ENCODE measurements at regions not wholly inside any gene's neighbourhood (a gene's known extent, or its start where the extent isn't known, plus 50 kb on each side); places are given as distances from the start of the nearest gene placed in this dataset.
"Not testable (repeated sequence)": the region's sequence is repeated elsewhere in the genome, so short reads cannot be mapped to it uniquely, and the experiment has no call there.

DNA sequence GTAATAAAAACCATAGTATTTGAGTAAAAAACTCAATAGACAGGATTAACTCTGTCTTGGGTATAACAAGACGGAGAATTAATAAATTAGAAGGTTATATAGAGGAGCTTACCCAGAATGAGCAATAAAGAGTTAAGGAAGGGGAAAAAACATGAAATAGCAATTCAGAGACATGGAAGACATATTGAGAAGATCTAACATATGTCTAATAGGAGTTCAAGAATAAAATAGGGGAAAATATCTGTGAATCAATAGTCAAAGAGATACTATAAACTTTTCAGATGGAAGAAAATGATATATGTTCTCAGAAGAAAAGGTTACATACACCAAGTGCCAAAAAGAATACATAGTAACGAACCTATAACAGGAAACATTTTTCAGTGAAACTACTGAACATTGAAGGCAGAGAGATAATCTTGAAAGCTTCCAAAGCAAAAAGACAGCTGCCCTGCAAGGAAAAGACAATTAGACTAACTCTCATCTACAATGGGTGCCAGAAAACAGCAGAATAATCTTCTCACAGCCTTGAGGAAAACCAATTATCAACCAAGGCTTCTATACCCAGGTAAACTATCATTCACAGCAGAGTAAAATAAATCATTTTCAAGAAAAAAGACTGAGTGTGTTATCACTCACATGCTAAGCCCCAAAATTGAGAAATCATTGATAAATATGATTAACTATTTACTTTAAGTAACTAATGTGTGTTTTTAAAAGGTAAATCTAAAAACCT lies 106.0 kb downstream of the ENC1 start:
- no peak for DNase-seq

DNA sequence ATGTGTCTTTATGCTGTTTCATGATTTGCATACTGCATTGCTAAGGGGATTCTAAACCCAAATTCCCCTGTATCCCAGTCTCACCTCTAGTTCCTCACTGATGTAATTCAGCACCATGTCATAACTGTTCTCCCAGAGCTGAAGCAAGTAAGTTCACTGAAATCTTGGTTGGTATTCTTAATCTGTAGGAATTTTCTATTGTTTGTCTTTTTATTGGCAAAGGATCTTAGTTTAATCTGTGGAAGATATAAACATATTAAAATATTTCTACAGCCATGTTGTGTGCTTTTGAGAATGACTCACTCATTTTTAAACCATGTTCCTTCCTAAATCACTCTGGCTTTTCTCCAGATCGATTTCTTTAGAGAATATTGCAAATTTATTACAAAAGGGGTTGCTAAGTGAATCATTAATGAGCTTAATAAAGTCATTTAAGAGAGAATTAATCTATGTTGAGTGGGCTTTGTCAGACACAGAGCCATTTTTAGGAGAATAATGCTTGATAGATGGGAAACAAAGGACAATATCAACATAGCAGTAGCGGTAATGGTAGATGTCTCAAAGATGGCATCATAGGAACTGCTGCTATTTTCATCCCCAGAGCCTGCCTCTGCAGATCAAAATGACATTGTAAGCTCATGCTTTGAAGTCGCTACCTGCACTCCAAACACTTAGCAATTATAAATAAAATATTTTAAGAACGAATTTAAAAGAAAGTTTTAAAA lies 110.0 kb downstream of the ENC1 start:
- no peak for DNase-seq

- DNase-seq = no peak
Measured at GRCh38 chr5:74529101-74529500, 111.4 kb downstream of the ENC1 start.

DNA sequence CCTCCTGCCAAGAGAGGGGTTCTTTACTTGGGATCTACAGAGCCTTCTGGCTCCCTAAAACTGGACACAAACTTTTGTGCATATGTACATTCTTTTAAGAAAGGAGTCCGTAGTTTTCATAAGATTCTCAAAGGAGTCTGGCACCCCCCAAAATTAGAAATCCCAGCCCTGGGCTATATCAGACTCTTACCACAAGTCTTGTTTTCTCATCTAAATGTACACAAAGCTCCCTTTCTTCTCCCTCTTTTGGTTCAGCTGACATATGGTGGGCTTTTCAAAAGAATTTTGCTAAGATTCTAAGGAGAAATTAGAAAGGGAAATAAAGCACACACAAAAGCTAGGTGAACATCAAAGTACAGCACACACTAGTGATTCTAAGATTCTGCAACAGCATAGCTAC lies 114.4 kb downstream of the ENC1 start:
- DNase-seq = no peak

DNA sequence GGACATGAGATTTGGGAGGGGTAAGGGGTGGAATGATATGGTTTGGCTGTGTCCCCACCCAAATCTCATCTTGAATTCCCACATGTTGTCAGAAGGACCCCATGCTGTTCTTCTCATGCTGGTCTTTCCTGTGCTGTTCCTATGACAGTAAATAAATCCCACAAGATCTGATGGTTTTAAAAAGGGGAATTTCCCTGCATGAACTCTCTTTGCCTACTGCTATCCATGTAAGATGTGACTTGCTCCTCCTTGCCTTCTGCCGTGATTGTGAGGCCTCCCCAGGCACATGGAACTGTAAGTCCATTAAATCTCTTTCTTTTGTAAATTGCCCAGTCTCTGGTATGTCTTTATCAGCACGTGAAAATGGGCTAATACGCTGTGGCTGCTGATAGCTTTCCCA lies 115.8 kb downstream of the ENC1 start:
- not testable (repeated sequence) for DNase-seq

- DNase-seq = not testable (repeated sequence)
Measured at GRCh38 chr5:74523698-74524097, 116.8 kb downstream of the ENC1 start.

DNA sequence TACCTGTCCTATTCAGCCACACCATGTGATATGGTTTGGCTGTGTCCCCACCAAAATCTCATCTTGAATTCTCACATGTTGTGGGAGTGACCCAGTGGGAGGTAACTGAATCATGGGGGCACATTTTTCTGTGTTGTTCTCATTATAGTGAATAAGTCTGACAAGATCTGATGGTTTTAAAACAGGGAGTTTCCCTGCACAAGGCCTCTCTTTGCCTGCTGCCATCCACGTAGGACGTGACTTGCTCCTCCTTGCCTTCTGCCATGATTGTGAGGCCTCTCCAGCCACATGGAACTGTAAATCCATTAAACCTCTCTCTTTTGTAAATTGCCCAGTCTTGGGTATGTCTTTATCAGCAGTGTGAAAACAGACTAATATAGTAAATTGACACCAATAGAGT lies 117.7 kb downstream of the ENC1 start:
- not testable (repeated sequence) for DNase-seq

GRCh38 chr5:74521401-74521800 lies 119.1 kb downstream of the ENC1 start:
- DNase-seq = no peak

DNA sequence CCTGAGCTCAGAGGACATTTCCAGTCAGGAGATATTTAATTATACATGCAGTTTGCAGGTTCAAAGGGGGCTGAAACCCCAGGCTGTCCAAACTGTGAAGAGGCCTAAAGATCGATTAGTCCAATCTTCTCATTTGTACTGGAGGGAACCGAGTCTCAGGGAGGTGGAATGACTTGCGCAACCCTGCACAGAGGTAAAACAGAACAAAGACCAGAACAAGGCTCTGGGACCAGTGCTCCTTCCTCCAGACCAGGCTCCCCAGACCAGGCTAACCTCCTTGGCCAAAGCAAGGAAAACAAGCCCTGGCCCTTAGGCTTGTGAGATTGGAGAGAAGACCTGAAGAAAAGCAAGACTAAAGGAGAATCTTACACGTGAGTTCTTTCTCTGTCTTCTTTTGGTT lies 120.8 kb downstream of the ENC1 start:
- DNase-seq = no peak

- DNase-seq = no peak
Measured at GRCh38 chr5:74519161-74519571, 121.4 kb downstream of the ENC1 start.

GRCh38 chr5:74517700-74518099 lies 122.8 kb downstream of the ENC1 start:
- DNase-seq = no peak

- DNase-seq = no peak
Measured at GRCh38 chr5:74516211-74516636, 124.3 kb downstream of the ENC1 start.

- no peak for DNase-seq
Measured at GRCh38 chr5:74514888-74515551, 125.5 kb downstream of the ENC1 start.

DNA sequence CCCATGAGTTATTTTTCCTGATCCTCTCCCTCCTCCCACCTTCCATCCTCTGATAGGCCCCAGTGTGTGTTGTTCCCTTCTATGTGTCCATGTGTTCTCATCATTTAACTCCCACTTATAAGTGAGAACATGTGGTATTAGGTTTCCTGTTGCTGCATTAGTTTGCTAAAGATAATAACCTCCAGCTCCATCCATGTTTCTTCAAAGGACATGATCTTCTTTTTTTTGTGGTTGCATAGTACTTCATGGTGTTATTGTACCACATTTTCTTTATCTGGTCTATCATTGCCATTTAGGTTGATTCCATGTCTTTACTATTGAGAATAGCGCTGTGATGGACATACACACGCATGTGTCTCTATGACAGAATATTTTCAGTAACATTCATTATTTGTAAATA lies 128.8 kb downstream of the ENC1 start:
- not testable (repeated sequence) for DNase-seq

DNA sequence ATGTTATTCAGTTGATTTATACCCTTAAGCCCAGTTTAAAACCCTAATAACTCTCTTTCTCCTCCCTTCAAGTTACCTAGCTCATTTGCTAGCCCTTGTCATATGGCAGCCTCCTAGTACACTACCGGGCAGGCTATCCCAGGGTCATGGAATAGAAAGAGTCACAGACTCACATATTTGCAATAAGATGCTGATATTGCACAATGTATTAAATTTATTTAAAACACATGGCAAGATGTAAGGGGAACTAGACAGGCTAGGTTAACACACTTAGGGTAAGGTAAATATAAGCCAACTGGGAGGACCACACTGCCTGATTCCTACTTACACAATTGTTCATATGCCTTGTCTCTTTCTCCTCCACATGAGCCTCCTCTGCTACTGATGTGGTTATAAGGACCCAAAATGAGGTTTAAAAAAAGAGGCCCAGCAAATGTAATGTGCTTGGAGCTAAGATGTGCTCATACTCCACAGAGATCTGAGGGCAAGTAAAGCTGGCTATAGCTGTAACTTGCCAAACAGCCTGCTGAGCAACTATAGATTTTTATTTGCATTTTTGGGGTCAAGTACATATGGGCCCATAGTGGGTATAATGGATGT lies 130.0 kb downstream of the ENC1 start:
- DNase-seq = no peak

DNA sequence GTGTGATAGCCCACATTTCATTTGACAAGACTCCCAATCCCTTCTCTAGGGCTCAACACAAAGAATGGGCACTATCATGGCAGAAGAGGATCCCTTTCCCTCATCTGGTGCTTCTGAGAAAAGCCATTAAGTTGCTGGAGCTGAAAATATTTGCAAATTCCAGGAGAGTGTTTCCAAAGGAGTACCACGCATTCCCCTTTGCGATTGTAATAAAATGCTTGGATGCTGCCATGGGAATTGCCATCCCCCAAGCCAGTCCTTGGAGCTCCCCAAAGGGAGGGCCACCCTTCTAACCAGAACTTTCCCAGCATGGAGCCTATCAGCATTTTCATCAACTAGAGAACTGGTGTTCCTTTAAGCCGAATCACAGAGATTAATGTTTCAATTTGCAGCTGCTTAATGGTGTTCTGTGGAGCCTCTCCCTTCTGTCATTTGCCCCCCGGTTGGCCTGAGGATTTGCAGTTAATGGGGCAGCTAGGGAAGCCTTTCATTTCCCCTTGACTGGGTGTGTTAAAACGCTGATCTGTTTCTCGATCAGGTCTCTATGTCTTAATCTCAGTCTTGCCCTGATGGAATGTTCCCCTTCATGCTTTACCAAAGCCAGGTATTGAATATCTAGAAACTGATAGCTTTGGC lies 133.0 kb downstream of the ENC1 start:
- DNase-seq = peak; percentile 28

DNA sequence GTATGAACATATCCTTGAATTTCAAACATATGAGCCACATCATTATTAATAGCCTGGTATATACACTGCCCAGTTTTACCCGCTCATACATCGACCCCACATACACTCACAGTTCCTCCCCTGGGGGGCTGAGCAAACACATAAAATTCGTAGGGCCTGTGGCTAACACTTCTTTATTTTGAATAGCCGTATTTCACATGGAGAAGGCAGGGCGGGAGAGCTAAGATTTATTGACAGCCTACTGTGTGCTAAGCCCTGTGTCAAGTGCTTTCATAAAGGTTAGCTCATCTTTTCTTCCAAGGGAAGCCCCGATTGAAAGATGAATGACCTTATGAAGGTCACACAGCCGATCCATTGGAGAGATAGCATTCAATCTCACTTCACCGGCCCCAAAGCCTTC lies 134.4 kb downstream of the ENC1 start:
- no peak for DNase-seq

- DNase-seq = no peak
Measured at GRCh38 chr5:74504463-74504862, 136.1 kb downstream of the ENC1 start.

DNA sequence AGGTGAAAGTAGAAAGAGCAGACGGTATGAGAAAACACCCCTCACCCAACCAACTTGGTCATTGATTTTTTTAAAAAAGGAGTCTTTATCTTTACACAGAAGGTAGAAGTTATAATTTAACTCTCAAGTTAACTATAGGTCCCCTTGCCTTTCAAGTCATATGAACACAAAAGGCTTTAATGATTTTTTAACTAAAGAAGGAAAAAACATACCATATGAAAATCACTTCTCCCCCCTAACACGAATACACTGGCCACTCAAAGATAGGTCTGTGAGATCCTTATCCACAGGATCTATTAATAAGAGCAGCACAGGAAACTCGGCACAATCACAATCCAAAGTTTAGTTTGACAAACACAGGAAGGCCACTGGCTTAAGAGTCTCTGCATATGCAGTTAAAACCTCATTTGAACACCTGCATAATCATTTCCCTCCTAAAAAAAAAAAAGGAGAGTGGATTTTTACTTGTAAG lies 138.0 kb downstream of the ENC1 start:
- no peak for DNase-seq

DNA sequence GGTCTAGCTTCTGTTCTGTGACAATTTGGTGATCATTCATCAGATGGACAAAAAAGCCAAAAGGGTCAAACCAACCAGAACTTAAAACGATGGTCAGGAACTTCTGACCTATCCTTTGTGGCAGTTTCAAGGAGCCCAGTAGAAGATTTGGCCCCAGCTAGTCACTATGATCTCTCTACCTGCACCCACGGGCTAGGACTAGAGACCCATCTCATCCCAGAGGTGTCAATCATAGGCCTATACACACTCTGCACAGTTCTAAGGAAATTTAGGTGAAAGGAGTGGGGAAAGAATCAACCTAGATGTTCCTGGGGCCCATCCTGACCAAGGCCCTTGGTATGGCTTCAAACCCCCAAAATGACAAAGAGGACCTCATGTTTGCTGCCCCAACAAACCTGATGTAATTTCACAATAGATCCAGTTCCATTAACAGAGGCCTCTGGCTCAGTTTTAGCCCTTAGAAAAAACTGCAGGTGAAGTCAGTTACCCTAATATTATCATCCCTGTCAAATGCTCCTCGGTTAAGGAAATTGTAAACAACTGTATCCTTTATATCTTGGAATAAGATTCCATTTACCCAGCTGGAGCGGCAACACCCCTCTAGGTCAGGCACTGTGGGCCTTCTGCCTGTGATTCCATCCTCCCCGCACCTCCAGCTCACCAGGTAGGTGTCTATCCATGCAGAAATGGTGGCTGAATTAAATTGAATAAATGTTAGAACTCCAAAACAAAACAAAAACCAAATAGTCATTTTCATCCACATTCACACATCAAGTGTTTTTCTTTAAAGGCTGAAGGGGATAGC lies 138.7 kb downstream of the ENC1 start:
- DNase-seq = no peak

DNA sequence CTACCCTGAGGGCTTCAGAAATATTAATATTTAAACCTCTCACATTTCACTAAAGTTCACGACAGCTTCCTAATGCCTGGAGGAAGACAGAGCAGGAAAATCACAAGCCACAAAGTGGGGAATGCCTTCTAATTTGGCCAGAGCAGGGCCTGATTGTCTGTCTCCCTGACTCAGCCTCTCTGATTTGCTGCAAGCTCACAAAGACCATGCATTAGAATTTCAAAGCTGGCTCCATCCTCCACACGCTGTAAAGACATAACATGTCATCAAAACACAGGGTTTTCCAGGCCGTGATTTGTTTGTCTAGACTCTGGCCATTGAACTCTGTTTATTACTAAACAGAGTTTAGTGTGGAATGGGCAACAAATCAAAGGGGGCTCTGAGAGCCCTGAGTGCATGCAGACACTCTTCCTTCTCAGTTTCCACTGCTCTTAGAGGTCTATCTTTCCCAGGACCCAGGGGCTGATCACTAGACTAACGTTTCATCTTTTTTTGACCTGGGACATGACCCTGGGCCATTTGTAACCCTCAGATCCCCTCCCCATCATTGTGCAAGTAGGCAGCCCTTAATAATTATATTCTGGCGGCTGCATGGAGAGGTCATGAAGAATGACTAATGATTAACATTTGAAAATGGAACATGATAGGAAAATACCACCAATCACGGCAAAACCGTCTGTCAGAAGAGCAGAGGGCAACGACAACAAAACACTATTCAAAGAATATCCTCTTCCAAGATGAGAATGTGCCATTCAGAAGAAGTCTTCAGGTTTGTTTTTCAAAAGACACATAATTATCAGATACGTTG lies 140.2 kb downstream of the ENC1 start:
- DNase-seq = no peak
